ENCODE measurements at regions not wholly inside any gene's neighbourhood (a gene's known extent, or its start where the extent isn't known, plus 50 kb on each side); places are given as distances from the start of the nearest gene placed in this dataset.

DNA sequence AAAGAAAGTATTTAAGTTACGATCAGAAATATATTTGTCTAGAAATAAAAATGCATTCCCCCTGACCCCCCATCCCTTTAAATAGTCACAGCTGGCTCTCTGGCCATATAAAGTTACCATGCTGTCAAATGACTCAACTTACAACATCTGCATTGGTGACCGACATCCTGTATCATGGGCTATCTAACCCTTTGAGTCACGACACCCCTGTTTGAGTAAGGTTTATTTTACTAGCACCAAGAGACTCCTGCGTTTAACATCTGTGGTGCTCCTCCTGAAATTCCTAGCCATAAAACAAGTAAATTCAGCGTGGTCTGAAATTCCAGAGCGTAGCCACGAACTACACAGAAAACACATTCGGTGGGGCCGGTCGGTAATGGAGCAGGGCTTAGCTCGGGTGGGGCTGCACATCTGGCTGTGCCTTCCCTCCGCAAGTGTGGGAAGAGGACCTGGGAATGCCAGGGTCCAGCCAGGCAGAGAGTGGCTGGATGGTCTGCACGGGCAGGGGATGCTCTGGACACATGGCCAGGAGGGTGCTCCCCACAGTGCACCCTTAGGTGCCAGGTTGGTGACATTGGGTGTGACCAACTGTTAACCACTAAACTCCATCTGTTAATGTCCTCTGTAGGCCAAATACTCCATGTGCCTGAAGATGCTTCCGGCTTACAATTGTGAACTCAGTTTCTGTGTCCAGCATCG lies 53.0 kb upstream of the CLDN14 start:
- 96% methylated on average over 14 of the region's 15 CpGs for WGBS (ENCODE audit: insufficient coverage)
- no peaks in the 10 kb centered on the region for H3K36me3 ChIP-seq (ENCODE audit: control insufficient read depth in 4 of 4, insufficient read depth in 4 of 4, low read length in 3 of 4)
- POLR2A ChIA-PET: no interaction called here
- H3K27me3 ChIP-seq (replicated peaks in 2 of 5; ENCODE audit: control insufficient read depth in 4 of 5, insufficient read depth in 5 of 5, low read length in 4 of 5): peaks cover 0 to 2% (median 0%) of the 10 kb centered on the region in 5 experiments
- no peak overlapping the region for H3K27ac ChIP-seq (ENCODE audit: insufficient read depth in 1 of 2, low read depth in 1 of 2, low read length in 2 of 2, poor library complexity in 1 of 2, severe bottlenecking in 2 of 2)
- H3K4me3 ChIP-seq (ENCODE audit: control insufficient read depth in 1 of 7, extremely low read depth in 1 of 7, insufficient read depth in 4 of 7, low read depth in 2 of 7, low read length in 6 of 7): no peak overlapping the region
- H3K9me3 ChIP-seq (ENCODE audit: control extremely low read depth in 1 of 5, control insufficient read depth in 4 of 5, insufficient read depth in 2 of 5, low read depth in 1 of 5, low read length in 4 of 5): no peaks in the 10 kb centered on the region
- CTCF ChIA-PET: no interaction called here
- DNase-seq: no peak
- no peaks in the 10 kb centered on the region for H3K4me1 ChIP-seq (ENCODE audit: control extremely low read depth in 1 of 4, control insufficient read depth in 4 of 4, insufficient read depth in 4 of 4, low read length in 3 of 4)

DNA sequence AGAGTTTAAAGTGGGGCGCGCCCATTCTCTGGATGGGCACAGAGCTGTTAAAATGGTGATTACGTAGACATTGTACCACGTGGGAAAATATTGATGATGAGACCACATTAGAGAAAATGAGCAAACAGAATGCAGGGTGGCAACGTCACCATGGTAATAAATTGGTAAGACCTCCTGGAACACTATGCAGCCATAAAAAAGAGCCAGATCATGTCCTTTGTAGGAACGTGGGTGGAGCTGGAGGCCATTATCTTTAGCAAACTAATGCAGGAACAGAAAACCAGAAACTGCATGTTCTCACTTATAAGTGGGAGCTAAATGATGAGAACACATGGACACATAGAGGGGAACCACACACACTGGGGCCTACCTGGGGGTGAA lies 53.5 kb upstream of the CLDN14 start:
- ChIA-PET POLR2A (no interaction called here), CTCF (no interaction called here)
- H3K27me3 ChIP-seq (replicated peaks in 2 of 5; ENCODE audit: control insufficient read depth in 4 of 5, insufficient read depth in 5 of 5, low read length in 4 of 5): peaks cover 0 to 2% (median 0%) of the 10 kb centered on the region in 5 experiments
- WGBS (ENCODE audit: insufficient coverage): 93% methylated on average over 6 of the region's 6 CpGs
- no peak overlapping the region for H3K27ac ChIP-seq (ENCODE audit: insufficient read depth in 1 of 2, low read depth in 1 of 2, low read length in 2 of 2, poor library complexity in 1 of 2, severe bottlenecking in 2 of 2)
- H3K4me3 ChIP-seq (ENCODE audit: control insufficient read depth in 1 of 7, extremely low read depth in 1 of 7, insufficient read depth in 4 of 7, low read depth in 2 of 7, low read length in 6 of 7): no peak overlapping the region
- no peak for DNase-seq
- H3K36me3 ChIP-seq (ENCODE audit: control insufficient read depth in 4 of 4, insufficient read depth in 4 of 4, low read length in 3 of 4): no peaks in the 10 kb centered on the region
- no peaks in the 10 kb centered on the region for H3K4me1 ChIP-seq (ENCODE audit: control extremely low read depth in 1 of 4, control insufficient read depth in 4 of 4, insufficient read depth in 4 of 4, low read length in 3 of 4)
- H3K9me3 ChIP-seq (ENCODE audit: control extremely low read depth in 1 of 5, control insufficient read depth in 4 of 5, insufficient read depth in 2 of 5, low read depth in 1 of 5, low read length in 4 of 5): no peaks in the 10 kb centered on the region

DNA sequence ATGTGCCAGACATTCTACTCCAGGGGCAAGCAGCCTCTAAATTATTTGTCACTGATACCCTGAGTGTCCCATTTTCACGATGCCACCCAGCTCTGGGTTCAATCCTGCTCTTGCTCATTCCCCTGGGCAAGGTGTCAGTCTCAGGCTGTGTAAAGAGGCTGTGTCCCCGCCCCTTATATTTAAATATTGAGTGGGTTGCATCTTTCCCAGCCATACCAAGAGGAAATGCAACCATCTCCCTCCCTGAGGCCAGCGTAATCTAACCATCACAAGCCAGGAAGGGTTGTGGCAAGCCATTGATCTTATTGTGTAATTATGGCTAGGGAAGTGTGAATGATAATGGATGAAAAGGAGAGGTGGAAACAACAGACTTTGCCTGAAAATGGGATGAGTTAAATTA lies 54.7 kb upstream of the CLDN14 start:
- DNase-seq: no peak
- Histone ChIP-seq H3K27ac (ENCODE audit: insufficient read depth in 1 of 2, low read depth in 1 of 2, low read length in 2 of 2, poor library complexity in 1 of 2, severe bottlenecking in 2 of 2) (no peak overlapping the region), H3K4me3 (ENCODE audit: control insufficient read depth in 1 of 7, extremely low read depth in 1 of 7, insufficient read depth in 4 of 7, low read depth in 2 of 7, low read length in 6 of 7) (no peak overlapping the region), H3K9me3 (ENCODE audit: control extremely low read depth in 1 of 5, control insufficient read depth in 4 of 5, insufficient read depth in 2 of 5, low read depth in 1 of 5, low read length in 4 of 5) (no peaks in the 10 kb centered on the region), H3K27me3 (replicated peaks in 2 of 5; ENCODE audit: control insufficient read depth in 4 of 5, insufficient read depth in 5 of 5, low read length in 4 of 5) (peaks cover 0 to 2% (median 0%) of the 10 kb centered on the region in 5 experiments), H3K36me3 (ENCODE audit: control insufficient read depth in 4 of 4, insufficient read depth in 4 of 4, low read length in 3 of 4) (no peaks in the 10 kb centered on the region), H3K4me1 (ENCODE audit: control extremely low read depth in 1 of 4, control insufficient read depth in 4 of 4, insufficient read depth in 4 of 4, low read length in 3 of 4) (no peaks in the 10 kb centered on the region)
- ChIA-PET CTCF (no interaction called here), POLR2A (no interaction called here)
- 100% methylated on average over 1 of the region's 3 CpGs for WGBS (ENCODE audit: insufficient coverage)

DNA sequence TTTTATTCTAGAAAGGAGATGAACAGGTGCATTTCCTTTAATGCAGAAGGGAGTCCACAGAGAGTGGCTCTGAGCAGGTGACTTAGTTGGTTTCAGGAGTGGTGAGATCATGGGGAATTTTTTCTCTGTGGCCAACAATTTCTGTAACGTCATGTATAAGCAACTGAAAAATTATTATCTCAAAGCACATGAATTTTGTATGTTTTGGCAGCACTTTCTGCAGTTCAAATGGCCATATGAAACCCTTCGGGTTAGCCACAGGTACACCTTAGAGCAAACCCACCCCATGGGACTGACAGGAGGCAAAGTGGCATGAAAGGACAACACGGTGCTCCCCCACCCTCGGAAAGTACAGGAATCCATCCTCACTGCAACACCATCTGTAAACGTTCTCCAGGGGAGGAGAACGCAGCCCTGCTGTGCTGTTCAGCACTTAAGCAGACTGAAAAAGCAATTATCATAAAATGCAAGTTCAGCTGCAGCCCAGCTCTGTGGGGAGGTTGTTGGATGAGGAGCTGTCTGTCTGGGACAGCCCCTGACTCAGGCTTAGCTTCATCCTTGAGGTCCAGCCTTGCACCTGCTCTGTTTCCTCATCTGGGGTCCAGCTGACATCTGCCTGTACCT lies 55.8 kb upstream of the CLDN14 start:
- WGBS (ENCODE audit: insufficient coverage): 100% methylated on average over 1 of the region's 6 CpGs
- ChIA-PET POLR2A (no interaction called here), CTCF (no interaction called here)
- no peak for DNase-seq
- Histone ChIP-seq H3K4me1 (ENCODE audit: control extremely low read depth in 1 of 4, control insufficient read depth in 4 of 4, insufficient read depth in 4 of 4, low read length in 3 of 4) (no peaks in the 10 kb centered on the region), H3K36me3 (ENCODE audit: control insufficient read depth in 4 of 4, insufficient read depth in 4 of 4, low read length in 3 of 4) (no peaks in the 10 kb centered on the region), H3K27ac (ENCODE audit: insufficient read depth in 1 of 2, low read depth in 1 of 2, low read length in 2 of 2, poor library complexity in 1 of 2, severe bottlenecking in 2 of 2) (no peak overlapping the region), H3K4me3 (ENCODE audit: control insufficient read depth in 1 of 7, extremely low read depth in 1 of 7, insufficient read depth in 4 of 7, low read depth in 2 of 7, low read length in 6 of 7) (no peak overlapping the region), H3K27me3 (replicated peaks in 2 of 5; ENCODE audit: control insufficient read depth in 4 of 5, insufficient read depth in 5 of 5, low read length in 4 of 5) (peaks cover 0 to 3% (median 2%) of the 10 kb centered on the region in 5 experiments), H3K9me3 (ENCODE audit: control extremely low read depth in 1 of 5, control insufficient read depth in 4 of 5, insufficient read depth in 2 of 5, low read depth in 1 of 5, low read length in 4 of 5) (no peaks in the 10 kb centered on the region)

DNA sequence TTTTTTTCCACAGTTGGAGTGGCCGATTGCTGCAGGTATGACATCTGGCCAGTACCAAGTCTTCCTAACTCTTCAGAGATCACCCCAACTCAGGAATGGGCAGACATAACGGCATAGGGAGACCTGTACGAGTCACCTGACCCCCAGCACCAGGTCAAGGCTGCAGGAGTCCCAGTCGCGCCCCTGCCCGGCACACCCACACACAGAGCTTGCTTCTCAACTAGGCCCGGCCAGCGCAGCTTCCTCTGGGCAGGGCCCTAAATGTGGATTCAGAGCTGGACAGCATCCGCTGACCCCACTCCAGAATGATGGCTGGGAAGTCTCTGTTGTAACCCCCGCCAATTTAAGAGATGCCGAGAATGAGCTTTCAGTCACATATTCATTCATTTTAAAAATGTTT lies 58.8 kb upstream of the CLDN14 start:
- 100% methylated on average over 7 of the region's 11 CpGs for WGBS (ENCODE audit: insufficient coverage)
- no peaks in the 10 kb centered on the region for H3K36me3 ChIP-seq (ENCODE audit: control insufficient read depth in 4 of 4, insufficient read depth in 4 of 4, low read length in 3 of 4)
- no peaks in the 10 kb centered on the region for H3K9me3 ChIP-seq (ENCODE audit: control extremely low read depth in 1 of 5, control insufficient read depth in 4 of 5, insufficient read depth in 2 of 5, low read depth in 1 of 5, low read length in 4 of 5)
- H3K4me1 ChIP-seq (ENCODE audit: control extremely low read depth in 1 of 4, control insufficient read depth in 4 of 4, insufficient read depth in 4 of 4, low read length in 3 of 4): peaks cover 0 to 4% (median 2%) of the 10 kb centered on the region in 4 experiments
- no peak overlapping the region for H3K27ac ChIP-seq (ENCODE audit: insufficient read depth in 1 of 2, low read depth in 1 of 2, low read length in 2 of 2, poor library complexity in 1 of 2, severe bottlenecking in 2 of 2)
- H3K4me3 ChIP-seq (ENCODE audit: control insufficient read depth in 1 of 7, extremely low read depth in 1 of 7, insufficient read depth in 4 of 7, low read depth in 2 of 7, low read length in 6 of 7): no peak overlapping the region
- peaks cover 2 to 31% (median 6%) of the 10 kb centered on the region in 5 experiments for H3K27me3 ChIP-seq (replicated peaks in 2 of 5; ENCODE audit: control insufficient read depth in 4 of 5, insufficient read depth in 5 of 5, low read length in 4 of 5)
- CTCF ChIA-PET: interaction anchor here (1.0 kb wide), 1 partner anchor 102 kb away, joined by 3 read pairs; no protein-coding TSS in a partner anchor
- POLR2A ChIA-PET: no interaction called here
- DNase-seq: no peak

DNA sequence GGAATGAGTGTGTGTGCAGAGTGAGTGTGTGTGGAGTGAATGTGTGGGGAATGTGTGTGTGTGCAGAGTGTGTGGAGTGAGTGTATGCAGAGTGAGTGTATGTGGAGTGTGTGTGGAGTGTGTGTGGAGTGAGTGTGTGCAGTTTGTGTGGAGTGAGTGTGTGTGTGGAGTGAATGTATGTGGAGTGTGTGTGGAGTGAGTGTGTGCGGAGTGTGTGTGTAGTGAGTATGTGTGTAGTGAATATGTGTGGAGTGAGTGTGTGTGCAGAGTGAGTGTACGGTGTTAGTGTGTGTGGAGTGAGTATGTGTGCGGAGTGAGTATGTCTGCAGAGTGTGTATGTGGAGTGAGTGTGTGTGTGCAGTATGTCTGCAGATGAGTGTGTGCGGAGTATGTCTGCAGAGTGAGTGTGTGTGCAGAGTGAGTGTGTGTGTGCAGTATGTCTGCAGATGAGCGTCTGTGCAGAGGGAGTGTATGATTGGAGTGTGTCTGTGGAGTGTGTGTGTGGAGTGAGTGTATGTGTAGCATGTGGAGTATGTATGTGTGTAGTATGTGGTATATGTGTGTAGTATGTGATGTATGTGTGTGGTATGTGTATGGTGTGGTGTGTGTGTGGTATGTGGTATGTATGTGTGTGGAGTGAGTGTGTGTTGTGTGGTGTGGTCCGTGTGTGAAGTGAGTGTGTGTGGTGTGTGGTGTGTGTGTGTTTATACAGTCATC lies 59.7 kb upstream of the CLDN14 start:
- Histone ChIP-seq H3K4me1 (ENCODE audit: control extremely low read depth in 1 of 4, control insufficient read depth in 4 of 4, insufficient read depth in 4 of 4, low read length in 3 of 4) (peaks cover 0 to 4% (median 2%) of the 10 kb centered on the region in 4 experiments), H3K27ac (ENCODE audit: insufficient read depth in 1 of 2, low read depth in 1 of 2, low read length in 2 of 2, poor library complexity in 1 of 2, severe bottlenecking in 2 of 2) (no peak overlapping the region), H3K36me3 (ENCODE audit: control insufficient read depth in 4 of 4, insufficient read depth in 4 of 4, low read length in 3 of 4) (no peaks in the 10 kb centered on the region), H3K4me3 (ENCODE audit: control insufficient read depth in 1 of 7, extremely low read depth in 1 of 7, insufficient read depth in 4 of 7, low read depth in 2 of 7, low read length in 6 of 7) (no peak overlapping the region), H3K27me3 (replicated peaks in 2 of 5; ENCODE audit: control insufficient read depth in 4 of 5, insufficient read depth in 5 of 5, low read length in 4 of 5) (peaks cover 2 to 38% (median 6%) of the 10 kb centered on the region in 5 experiments), H3K9me3 (ENCODE audit: control extremely low read depth in 1 of 5, control insufficient read depth in 4 of 5, insufficient read depth in 2 of 5, low read depth in 1 of 5, low read length in 4 of 5) (no peaks in the 10 kb centered on the region)
- ChIA-PET POLR2A (no interaction called here), CTCF (no interaction called here)
- DNase-seq: no peak
- WGBS (ENCODE audit: insufficient coverage): 96% methylated on average over 3 of the region's 6 CpGs

DNA sequence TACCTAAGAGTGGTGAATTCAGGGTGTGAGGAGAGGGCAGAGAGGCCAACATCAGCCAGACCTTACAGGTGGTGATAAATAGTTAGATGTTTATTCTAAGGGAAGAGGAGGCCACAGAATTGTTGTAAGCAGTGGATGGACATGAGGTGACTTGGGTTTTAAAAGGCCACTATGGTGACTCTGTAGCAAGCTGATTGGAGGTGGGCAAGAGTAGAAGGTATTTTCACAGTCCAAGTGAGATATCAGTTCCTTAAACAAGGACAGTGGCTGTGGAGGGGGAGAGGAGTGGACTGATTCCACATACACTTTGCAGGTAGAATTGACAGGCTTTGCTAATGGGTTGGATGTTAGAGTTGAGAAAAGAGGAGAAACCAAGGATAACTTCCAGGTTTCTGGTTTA lies 60.8 kb upstream of the CLDN14 start:
- Histone ChIP-seq H3K9me3 (ENCODE audit: control extremely low read depth in 1 of 5, control insufficient read depth in 4 of 5, insufficient read depth in 2 of 5, low read depth in 1 of 5, low read length in 4 of 5) (no peaks in the 10 kb centered on the region), H3K4me1 (ENCODE audit: control extremely low read depth in 1 of 4, control insufficient read depth in 4 of 4, insufficient read depth in 4 of 4, low read length in 3 of 4) (peaks cover 0 to 4% (median 2%) of the 10 kb centered on the region in 4 experiments), H3K27ac (ENCODE audit: insufficient read depth in 1 of 2, low read depth in 1 of 2, low read length in 2 of 2, poor library complexity in 1 of 2, severe bottlenecking in 2 of 2) (no peak overlapping the region), H3K27me3 (replicated peaks in 2 of 5; ENCODE audit: control insufficient read depth in 4 of 5, insufficient read depth in 5 of 5, low read length in 4 of 5) (peaks cover 2 to 38% (median 9%) of the 10 kb centered on the region in 5 experiments), H3K4me3 (ENCODE audit: control insufficient read depth in 1 of 7, extremely low read depth in 1 of 7, insufficient read depth in 4 of 7, low read depth in 2 of 7, low read length in 6 of 7) (no peak overlapping the region), H3K36me3 (ENCODE audit: control insufficient read depth in 4 of 4, insufficient read depth in 4 of 4, low read length in 3 of 4) (no peaks in the 10 kb centered on the region)
- no peak for DNase-seq
- ChIA-PET POLR2A (no interaction called here), CTCF (no interaction called here)
